Stimulated activated effector memory CD8-positive, alpha-beta T cell treated with anti-CD3 and anti-CD28 coated beads, Interleukin-12 subunit alpha, Interleukin-12 subunit beta, amount 100 ng/mL, for 72 hours (primary cell): ENCODE measurements at regions not wholly inside any gene's neighbourhood (a gene's known extent, or its start where the extent isn't known, plus 50 kb on each side); places are given as distances from the start of the nearest gene placed in this dataset.
A peak's percentile ranks its signal among the peaks of the same experiment; 100 is the strongest.

Experiments used
- ATAC-seq: fragments of 150-1000 bp; cut with Tn5 transposase; 2 replicates; pipeline ENCODE4 v1.10.0; 2021
- DNase-seq, 2 donors: peaks; one replicate each; pipeline ENCODE4 v3.0.0; 2021 to 2022; ENCODE audit warnings: low spot score in 2 of 2
- H3K27ac Mint-ChIP-seq: one replicate; pipeline ENCODE4 v1.8.0; 2022; ENCODE audit warnings: mild to moderate bottlenecking, mixed read lengths
- H3K36me3 Mint-ChIP-seq: one replicate; pipeline ENCODE4 v1.8.0; 2022; ENCODE audit warnings: mild to moderate bottlenecking, mixed read lengths
- H3K4me1 Mint-ChIP-seq: one replicate; pipeline ENCODE4 v1.8.0; 2022; ENCODE audit warnings: mixed read lengths
- H3K4me3 Mint-ChIP-seq: one replicate; pipeline ENCODE4 v1.8.0; 2022; ENCODE audit warnings: mild to moderate bottlenecking, mixed read lengths
- H3K9me3 Mint-ChIP-seq: one replicate; pipeline ENCODE4 v1.8.0; 2022; ENCODE audit warnings: mixed read lengths

- Mint-ChIP-seq H3K27ac (no peak overlapping the region), H3K9me3 (peaks cover 6% of the 10 kb centered on the region), H3K36me3 (no peaks in the 10 kb centered on the region), H3K4me1 (no peaks in the 10 kb centered on the region), H3K4me3 (no peak overlapping the region)
- DNase-seq (no peak), ATAC-seq (peak; percentile 13)
These were observed 241.4 kb downstream of the IBTK start for GRCh38 chr6:82006027-82006738.

GRCh38 chr6:82000551-82000950, 247.0 kb downstream of the IBTK start:
- Mint-ChIP-seq H3K27ac (no peak overlapping the region), H3K9me3 (no peaks in the 10 kb centered on the region), H3K4me1 (no peaks in the 10 kb centered on the region), H3K4me3 (no peak overlapping the region), H3K36me3 (no peaks in the 10 kb centered on the region)
- ATAC-seq (no peak), DNase-seq (no peak)

GRCh38 chr6:81999826-82000225, 247.3 kb upstream of the TENT5A start:
- H3K4me3 Mint-ChIP-seq, result no peak overlapping the region

GRCh38 chr6:81999270-81999669, 246.8 kb upstream of the TENT5A start:
- Mint-ChIP-seq H3K4me1 (no peaks in the 10 kb centered on the region), H3K4me3 (no peak overlapping the region), H3K27ac (no peak overlapping the region), H3K9me3 (no peaks in the 10 kb centered on the region), H3K36me3 (no peaks in the 10 kb centered on the region)
- DNase-seq, result no peak
- ATAC-seq, result no peak

More at GRCh38 chr6:81999826-82000225, 247.3 kb upstream of the TENT5A start:
- Mint-ChIP-seq H3K9me3 (no peaks in the 10 kb centered on the region), H3K27ac (no peak overlapping the region), H3K36me3 (no peaks in the 10 kb centered on the region), H3K4me1 (no peaks in the 10 kb centered on the region)
- ATAC-seq (no peak), DNase-seq (no peak)

- Mint-ChIP-seq H3K27ac (no peak overlapping the region), H3K9me3 (no peaks in the 10 kb centered on the region), H3K4me1 (no peaks in the 10 kb centered on the region), H3K4me3 (no peak overlapping the region), H3K36me3 (no peaks in the 10 kb centered on the region)
- DNase-seq (no peak), ATAC-seq (no peak)
These were observed 246.0 kb upstream of the TENT5A start for GRCh38 chr6:81998432-81998831.

GRCh38 chr6:81997090-81997926, 244.8 kb upstream of the TENT5A start:
- DNase-seq (no peak), ATAC-seq (peak; percentile 32)
- Mint-ChIP-seq H3K36me3 (no peaks in the 10 kb centered on the region), H3K9me3 (no peaks in the 10 kb centered on the region), H3K4me1 (no peaks in the 10 kb centered on the region), H3K4me3 (no peak overlapping the region), H3K27ac (no peak overlapping the region)

GRCh38 chr6:81996414-81996813, 243.9 kb upstream of the TENT5A start:
- DNase-seq (no peak), ATAC-seq (peak; percentile 37)
- H3K4me3 Mint-ChIP-seq, result no peak overlapping the region
- no peaks in the 10 kb centered on the region for H3K36me3 Mint-ChIP-seq
- H3K27ac Mint-ChIP-seq, result no peak overlapping the region
- no peaks in the 10 kb centered on the region for H3K4me1 Mint-ChIP-seq
- no peaks in the 10 kb centered on the region for H3K9me3 Mint-ChIP-seq

- Mint-ChIP-seq H3K9me3 (no peaks in the 10 kb centered on the region), H3K27ac (no peak overlapping the region), H3K4me1 (no peaks in the 10 kb centered on the region), H3K36me3 (no peaks in the 10 kb centered on the region), H3K4me3 (no peak overlapping the region)
- DNase-seq (no peak), ATAC-seq (no peak)
These were observed 243.2 kb upstream of the TENT5A start for GRCh38 chr6:81995548-81996289.

- DNase-seq, result no peak
- Mint-ChIP-seq H3K4me1 (no peaks in the 10 kb centered on the region), H3K9me3 (peaks cover 2% of the 10 kb centered on the region), H3K27ac (no peak overlapping the region), H3K36me3 (no peaks in the 10 kb centered on the region), H3K4me3 (no peak overlapping the region)
- no peak for ATAC-seq
These were observed 236.4 kb upstream of the TENT5A start for GRCh38 chr6:81988871-81989270.

- ATAC-seq (no peak), DNase-seq (no peak)
- no peak overlapping the region for H3K27ac Mint-ChIP-seq
- no peak overlapping the region for H3K4me3 Mint-ChIP-seq
- H3K9me3 Mint-ChIP-seq, result peaks cover 2% of the 10 kb centered on the region
- no peaks in the 10 kb centered on the region for H3K4me1 Mint-ChIP-seq
- no peaks in the 10 kb centered on the region for H3K36me3 Mint-ChIP-seq
These were observed 236.0 kb upstream of the TENT5A start for GRCh38 chr6:81988446-81988845.

- Mint-ChIP-seq H3K4me3 (no peak overlapping the region), H3K4me1 (no peaks in the 10 kb centered on the region), H3K9me3 (peaks cover 5% of the 10 kb centered on the region), H3K27ac (no peak overlapping the region), H3K36me3 (no peaks in the 10 kb centered on the region)
- ATAC-seq (no peak), DNase-seq (no peak)
These were observed 234.8 kb upstream of the TENT5A start for GRCh38 chr6:81987293-81987692.

- H3K36me3 Mint-ChIP-seq, result no peaks in the 10 kb centered on the region
These were observed 232.7 kb upstream of the TENT5A start for GRCh38 chr6:81985191-81985590.

GRCh38 chr6:81984599-81984998, 232.1 kb upstream of the TENT5A start:
- H3K4me3 Mint-ChIP-seq, result no peak overlapping the region
- DNase-seq (no peak), ATAC-seq (no peak)
- no peaks in the 10 kb centered on the region for H3K4me1 Mint-ChIP-seq
- H3K9me3 Mint-ChIP-seq, result peaks cover 13% of the 10 kb centered on the region
- H3K36me3 Mint-ChIP-seq, result no peaks in the 10 kb centered on the region
- no peak overlapping the region for H3K27ac Mint-ChIP-seq

More at GRCh38 chr6:81985191-81985590, 232.7 kb upstream of the TENT5A start:
- Mint-ChIP-seq H3K4me1 (no peaks in the 10 kb centered on the region), H3K27ac (no peak overlapping the region), H3K9me3 (peaks cover 9% of the 10 kb centered on the region), H3K4me3 (no peak overlapping the region)
- DNase-seq, result no peak
- no peak for ATAC-seq

- H3K27ac Mint-ChIP-seq, result no peak overlapping the region
- ATAC-seq (no peak), DNase-seq (no peak)
- no peak overlapping the region for H3K4me3 Mint-ChIP-seq
- no peaks in the 10 kb centered on the region for H3K36me3 Mint-ChIP-seq
- no peaks in the 10 kb centered on the region for H3K4me1 Mint-ChIP-seq
- H3K9me3 Mint-ChIP-seq, result peaks cover 15% of the 10 kb centered on the region
These were observed 229.3 kb upstream of the TENT5A start for GRCh38 chr6:81981812-81982211.

GRCh38 chr6:81979767-81980166, 227.3 kb upstream of the TENT5A start:
- no peaks in the 10 kb centered on the region for H3K4me1 Mint-ChIP-seq
- H3K9me3 Mint-ChIP-seq, result peaks cover 13% of the 10 kb centered on the region
- no peaks in the 10 kb centered on the region for H3K36me3 Mint-ChIP-seq
- no peak overlapping the region for H3K4me3 Mint-ChIP-seq
- ATAC-seq (no peak), DNase-seq (no peak)
- no peak overlapping the region for H3K27ac Mint-ChIP-seq
